Fibroblast of pulmonary artery (primary cell): ENCODE measurements at regions not wholly inside any gene's neighbourhood (a gene's known extent, or its start where the extent isn't known, plus 50 kb on each side); places are given as distances from the start of the nearest gene placed in this dataset.

Experiments used
- DNase-seq: peaks from one replicate; pipeline ENCODE4 v3.0.0-alpha.2; 2010; ENCODE audit warnings: low read depth
- H3K4me3 ChIP-seq: replicated peaks from 2 replicates; pipeline ENCODE4 v1.5.1; 2011; ENCODE audit warnings: low read depth, mild to moderate bottlenecking, control low read depth, low read length, moderate library complexity
- CTCF ChIP-seq: IDR thresholded peaks from 2 replicates; pipeline ENCODE4 v1.5.1; 2011; ENCODE audit warnings: mild to moderate bottlenecking, control low read depth, low read length, inconsistent platforms; ENCODE audit errors: missing control alignments

GRCh38 chr18:43486462-43486861 is 209.2 kb upstream of the SYT4 start:
- no peak for TF ChIP-seq CTCF
- no peak for DNase-seq
- no peak overlapping the region for H3K4me3 ChIP-seq

GRCh38 chr18:43501099-43501498 is 223.8 kb upstream of the SYT4 start:
- no peak for DNase-seq
- no peak for TF ChIP-seq CTCF
- H3K4me3 ChIP-seq: no peak overlapping the region

GRCh38 chr18:43506935-43507334 is 229.6 kb upstream of the SYT4 start:
- TF ChIP-seq CTCF: no peak
- no peak overlapping the region for H3K4me3 ChIP-seq
- no peak for DNase-seq

- H3K4me3 ChIP-seq: no peak overlapping the region
- no peak for DNase-seq
- TF ChIP-seq CTCF: no peak
These were observed 230.7 kb upstream of the SYT4 start for GRCh38 chr18:43507842-43508481.

- no peak overlapping the region for H3K4me3 ChIP-seq
- no peak for TF ChIP-seq CTCF
- DNase-seq: no peak
These were observed 237.5 kb upstream of the SYT4 start for GRCh38 chr18:43514747-43515146.

- TF ChIP-seq CTCF: no peak
- no peak overlapping the region for H3K4me3 ChIP-seq
- no peak for DNase-seq
These were observed 238.2 kb upstream of the SYT4 start for GRCh38 chr18:43515481-43515880.

GRCh38 chr18:43524260-43524659 is 247.0 kb upstream of the SYT4 start:
- no peak overlapping the region for H3K4me3 ChIP-seq
- TF ChIP-seq CTCF: no peak
- no peak for DNase-seq
